Activated CD4-positive, alpha-beta T cell treated with anti-CD3 and anti-CD28 coated beads for 48 hours (primary cell): ENCODE measurements at regions not wholly inside any gene's neighbourhood (a gene's known extent, or its start where the extent isn't known, plus 50 kb on each side); places are given as distances from the start of the nearest gene placed in this dataset.

Source experiments
- DNase-seq: peaks from one replicate; pipeline ENCODE4 v3.0.0-alpha.2; 2020

DNA sequence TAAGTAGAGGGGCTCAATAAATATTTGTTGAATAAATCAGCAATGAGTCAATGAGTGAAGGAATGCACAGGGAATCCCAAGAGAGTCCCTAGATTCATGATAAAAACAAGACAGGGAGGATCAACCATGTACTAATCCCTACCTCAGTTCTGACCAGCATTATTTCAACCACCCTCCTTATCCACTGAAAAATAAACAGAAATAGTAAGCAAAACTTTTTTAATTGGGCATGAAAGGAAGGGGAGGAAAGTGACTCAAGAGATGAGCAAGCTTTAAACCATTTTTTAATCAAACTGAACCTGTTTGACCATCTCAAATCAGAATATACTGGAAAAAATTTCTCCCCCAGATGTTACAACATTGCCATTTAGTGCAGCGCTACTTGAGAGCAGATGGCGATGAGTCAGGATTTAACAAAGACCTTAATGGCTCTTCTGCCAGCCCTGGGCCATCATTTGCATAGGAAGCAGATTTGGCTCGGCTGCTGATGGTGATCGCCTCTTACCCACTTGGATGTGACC lies 194.8 kb upstream of the SLC30A5 start:
- DNase-seq = no peak

DNA sequence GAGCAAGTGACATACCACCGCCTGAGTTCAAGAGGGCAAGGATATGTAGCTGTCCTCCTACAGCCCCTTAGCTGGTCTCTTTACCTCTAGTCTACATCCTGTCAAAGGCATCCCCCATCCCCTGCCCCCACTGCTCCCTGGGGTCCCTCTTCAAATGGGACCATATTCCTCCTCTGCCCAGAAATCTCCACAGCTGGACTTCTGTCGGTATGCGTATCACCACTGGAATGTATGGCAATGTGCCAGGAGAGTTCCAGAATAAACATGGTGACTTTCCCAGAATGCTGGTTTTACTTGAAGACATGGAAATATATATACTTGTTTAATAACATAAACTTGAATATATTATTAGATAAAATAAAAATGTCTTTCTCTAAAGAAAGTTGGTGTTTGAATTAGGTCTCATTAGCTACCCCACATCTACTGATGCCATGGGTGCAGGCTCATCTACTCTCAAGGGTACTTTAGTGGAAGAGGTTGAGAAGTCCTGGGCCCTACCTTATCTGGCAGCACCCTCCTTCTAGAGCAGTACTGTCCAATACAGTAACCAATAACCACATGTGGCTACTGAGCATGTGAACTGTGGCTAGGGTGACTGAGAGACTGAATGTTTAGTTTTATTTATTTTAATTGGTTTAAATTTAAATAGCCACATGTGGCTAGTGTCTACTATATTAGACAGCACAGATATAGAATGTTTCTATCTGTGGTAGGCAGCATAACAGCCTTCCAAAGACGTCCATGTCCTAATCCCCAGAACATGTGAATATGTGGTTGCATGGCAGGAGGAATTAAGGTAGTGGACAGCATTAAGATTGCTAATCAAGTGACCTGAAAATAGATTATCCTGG lies 181.7 kb upstream of the SLC30A5 start:
- no peak for DNase-seq

DNA sequence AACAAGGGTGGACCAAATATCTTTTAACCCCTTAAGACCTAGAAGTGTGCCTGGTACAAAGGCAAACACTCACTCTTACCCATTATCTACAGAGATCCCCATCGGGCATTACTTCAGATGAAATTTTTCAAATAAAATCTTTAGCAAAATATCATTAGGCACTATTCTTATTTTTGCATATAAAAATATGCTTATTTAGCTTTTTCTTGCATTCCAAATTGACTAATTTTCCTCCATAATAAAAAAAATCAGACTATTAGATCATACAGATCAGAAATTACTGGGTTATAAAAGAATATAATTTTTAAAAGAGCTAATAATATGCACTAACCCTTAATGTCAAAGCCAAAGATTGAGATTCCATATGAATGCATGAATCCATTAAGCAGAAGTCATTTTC lies 178.7 kb upstream of the SLC30A5 start:
- no peak for DNase-seq

DNA sequence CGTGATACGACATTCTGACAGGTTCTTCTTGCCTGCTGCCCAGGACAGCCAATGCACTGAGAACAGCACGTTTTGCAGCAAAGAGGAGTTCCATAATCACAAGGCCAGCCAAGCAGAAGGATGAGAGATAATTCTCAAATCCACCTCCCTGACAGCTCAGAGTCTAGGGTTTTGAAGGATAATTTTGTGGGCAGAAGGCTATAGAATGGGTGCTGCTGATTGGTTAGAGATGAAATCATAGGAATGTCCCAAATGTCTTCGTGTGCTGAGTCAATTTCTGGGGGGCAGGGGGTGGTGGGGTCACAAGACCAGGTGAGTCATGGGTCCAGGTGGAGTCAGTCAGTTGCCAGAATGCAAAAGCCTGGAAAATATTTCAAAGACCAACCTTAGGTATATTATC lies 175.5 kb upstream of the SLC30A5 start:
- no peak for DNase-seq

DNA sequence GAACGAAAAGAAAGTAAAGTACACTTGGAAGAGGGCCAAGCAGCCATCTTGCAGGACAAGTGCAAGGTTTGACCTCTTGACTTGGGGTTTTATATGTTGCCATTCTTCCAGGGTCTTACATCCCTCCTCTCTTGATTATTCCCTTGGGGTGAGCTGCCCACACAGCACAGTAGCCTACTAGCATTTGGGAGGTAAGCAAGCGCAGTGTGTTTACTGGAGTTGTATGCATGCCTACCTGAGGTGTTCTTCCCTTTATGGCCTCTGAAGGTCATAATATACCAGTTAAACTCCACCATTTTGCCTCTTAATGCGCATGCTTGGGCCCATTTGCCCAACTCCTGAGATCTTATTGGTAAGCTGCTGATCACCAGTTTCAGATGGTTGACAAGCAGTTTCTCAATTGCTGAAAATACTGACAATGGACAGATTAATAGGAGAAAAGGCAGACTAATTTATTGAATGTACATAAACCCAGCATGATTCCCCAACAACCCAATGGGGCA lies 173.8 kb upstream of the SLC30A5 start:
- DNase-seq = no peak

DNA sequence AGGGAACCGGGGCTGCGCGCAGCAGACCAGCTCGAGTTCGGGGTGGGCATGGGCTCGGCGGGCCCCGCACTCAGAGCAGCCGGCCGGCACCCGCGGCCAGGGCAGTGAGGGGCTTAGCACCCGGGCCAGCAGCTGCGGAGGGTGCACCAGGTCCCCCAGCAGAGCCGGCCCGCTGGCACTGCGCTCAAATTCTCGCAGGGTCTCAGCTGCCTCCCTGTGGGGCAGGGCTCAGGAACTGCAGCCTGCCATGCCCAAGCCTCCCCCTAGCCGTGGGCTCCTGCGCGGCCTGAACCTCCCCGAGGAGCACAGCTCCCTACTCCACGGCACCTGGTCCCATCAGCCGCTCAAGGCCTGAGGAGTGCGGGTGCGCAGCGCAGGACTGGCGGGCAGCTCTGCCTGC lies 172.9 kb upstream of the SLC30A5 start:
- no peak for DNase-seq

DNA sequence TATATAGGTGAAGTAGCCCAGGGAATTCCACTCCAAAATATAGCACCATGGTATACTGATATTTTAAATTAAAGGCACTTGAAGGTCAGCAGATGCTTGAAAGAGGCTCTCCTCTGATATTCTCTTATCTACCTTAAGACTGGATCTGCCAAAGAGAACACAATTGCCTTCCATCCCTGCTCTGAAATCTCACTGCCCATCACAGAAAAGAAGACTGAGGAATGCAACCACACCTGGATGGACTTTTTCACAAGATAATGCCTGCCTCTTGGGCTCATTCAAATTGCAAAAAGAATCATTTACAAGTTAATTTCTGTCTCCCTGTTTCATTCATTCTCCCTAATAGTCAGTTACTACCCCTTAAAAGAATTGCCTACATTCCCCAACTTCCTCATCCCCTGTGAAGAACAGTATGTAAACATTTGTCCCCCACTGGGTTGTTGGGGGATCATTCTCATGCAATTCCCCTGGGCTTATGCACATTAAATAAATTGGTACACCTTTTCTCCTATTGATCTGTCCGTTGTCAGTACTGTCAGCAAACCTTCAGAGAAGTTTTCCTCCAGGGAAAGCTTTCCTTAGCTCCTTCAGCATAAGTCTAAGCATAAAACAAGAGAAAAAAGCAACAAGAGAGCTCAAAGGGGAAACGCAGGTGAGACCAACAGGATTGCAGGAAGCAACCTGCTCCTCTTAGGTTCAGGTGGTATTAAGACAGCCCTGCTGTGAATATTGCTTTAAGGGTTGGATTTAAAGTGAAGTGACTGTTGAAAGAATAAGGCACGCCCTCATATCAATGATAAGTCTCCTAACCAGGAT lies 171.4 kb upstream of the SLC30A5 start:
- no peak for DNase-seq

DNA sequence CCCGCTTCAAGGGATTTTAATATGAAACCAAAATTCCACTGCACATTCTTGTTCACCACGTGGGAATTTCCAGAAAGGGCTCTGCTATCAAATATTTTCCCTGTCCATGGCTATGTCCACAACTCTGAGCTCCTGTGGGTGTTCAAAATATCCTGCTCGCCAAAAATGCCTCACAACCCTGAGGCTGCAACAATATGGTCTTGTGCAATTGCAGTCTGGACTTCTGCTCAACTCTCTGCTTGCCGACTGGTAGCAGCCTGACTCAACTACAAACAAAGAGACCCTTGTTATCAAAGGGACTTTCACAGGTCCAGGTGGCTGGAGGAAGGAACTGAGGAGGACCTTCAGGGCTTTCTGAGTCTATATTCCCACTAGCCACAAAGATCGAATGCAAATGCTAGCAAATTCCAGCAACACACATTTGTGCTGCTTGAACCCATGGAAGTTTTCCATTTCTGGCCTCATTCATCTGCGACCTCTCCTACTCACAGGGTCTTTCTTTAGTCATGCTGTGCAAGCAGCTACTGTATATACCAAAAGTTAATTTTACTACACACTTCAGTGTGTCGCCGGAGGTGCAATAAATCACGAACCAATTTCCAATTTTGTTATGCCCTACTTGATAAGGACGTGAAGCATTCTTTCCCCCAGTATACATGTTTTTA lies 169.2 kb upstream of the SLC30A5 start:
- no peak for DNase-seq

DNA sequence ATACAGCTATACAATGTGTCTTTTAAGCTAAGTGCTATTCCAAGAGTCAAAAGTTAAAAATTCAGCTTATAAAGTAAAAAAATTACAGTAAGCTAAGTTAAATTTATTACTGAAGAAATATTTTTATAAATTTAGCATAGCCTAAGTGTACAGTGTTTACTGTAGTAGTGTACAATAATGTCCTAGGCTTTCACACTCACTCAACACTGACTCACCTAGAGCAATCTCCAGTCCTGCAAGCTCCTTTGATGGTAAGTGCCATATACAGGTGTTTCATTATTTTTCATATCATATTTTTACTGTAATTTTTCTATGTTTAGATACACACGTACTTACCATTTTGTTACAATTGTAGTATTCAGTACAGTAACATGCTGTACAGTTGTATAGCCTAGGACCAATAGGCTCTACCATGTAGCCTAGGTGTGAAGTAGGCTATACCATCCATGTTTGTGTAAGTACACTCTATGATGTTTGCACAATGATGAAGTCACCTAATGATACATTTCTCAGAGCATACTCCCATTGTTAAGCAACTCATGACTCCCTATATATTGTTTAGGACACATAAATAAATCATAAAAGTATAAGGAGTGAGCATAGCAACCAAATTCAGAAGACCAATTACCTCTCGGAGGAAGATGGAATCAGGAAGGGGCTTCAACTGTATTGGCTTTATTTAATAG lies 165.1 kb upstream of the SLC30A5 start:
- no peak for DNase-seq

DNA sequence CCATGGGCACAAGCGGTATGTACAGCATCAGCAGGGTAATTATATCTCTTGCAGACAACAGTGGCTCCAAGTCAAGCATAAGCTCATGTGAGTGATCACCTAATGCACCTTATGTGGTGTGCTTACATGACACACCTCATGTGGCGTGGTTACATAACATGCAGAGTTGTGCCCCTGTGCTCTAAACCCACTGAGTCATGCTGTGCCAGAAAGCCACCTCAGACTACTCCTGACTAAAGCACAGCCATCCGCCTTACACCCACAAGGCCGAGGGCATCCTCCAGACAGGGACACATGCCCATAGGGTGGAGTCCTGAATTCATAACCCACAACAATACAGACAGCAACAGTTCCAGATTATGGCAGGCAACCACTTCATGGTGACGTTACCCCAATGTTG lies 163.7 kb upstream of the SLC30A5 start:
- no peak for DNase-seq

DNA sequence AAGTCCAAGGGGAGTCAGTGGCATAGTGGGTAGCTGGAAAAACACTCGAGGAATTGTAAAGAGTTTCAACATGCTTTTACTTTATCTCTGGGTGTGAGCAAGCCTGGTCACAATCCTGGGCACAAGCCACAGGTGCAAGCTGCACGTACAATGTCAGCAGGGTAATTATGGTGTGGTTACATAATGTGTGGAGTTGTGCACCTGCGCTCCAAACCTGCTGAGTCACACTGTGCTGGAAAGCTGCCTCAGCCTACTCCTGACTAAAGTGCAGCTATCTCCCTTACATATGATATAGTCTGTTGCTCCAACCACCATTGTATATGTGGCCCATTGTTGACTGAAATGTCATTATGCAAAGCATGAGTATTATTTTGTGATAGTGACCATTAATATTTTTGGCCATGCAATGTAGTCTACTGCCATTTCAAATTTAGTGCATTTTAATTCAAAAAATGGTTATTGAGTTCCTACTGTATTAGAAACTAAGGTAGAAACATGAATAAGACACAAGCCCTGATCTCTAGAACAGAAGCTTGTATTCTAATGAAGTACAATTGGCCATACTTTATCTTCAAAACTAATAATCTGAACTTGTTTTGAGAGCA lies 160.9 kb upstream of the SLC30A5 start:
- DNase-seq = peak; percentile 24

DNA sequence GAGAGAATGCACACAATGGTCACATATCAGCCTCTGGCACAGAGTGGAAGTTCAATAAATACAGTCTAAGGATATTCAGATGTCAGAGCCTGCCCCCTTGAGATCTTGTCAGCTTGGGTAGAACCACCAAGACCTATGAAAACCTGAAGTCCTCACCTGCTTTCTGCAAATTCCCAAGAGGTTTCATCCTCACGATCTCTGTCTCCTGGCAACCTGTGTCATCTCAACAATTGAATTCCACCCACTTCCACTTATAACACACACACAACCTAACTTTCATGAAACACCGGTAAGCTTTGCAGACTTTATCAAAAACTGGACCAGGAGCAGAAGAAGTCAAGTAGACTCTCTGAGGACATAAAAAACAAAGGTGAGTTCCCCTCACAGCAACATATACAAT lies 151.6 kb upstream of the SLC30A5 start:
- DNase-seq = no peak

DNA sequence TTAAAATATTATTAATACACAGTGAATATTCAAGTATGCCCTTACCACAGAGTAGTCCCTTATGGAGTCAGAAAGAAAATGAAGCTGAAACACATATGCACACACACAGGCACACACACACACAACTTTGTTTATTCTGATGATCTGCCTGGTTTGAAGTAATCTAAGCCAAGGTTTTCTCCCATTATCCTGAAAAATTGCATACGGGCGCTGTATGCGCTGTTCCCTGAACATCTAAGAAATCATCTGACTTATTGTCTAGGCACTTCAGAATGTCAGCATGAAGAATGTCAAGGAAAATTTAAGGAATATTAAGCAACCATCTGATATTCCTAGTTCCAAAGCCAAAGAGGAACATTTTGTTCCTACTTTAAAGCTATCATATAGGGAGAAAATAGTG lies 147.1 kb upstream of the SLC30A5 start:
- DNase-seq = no peak

DNA sequence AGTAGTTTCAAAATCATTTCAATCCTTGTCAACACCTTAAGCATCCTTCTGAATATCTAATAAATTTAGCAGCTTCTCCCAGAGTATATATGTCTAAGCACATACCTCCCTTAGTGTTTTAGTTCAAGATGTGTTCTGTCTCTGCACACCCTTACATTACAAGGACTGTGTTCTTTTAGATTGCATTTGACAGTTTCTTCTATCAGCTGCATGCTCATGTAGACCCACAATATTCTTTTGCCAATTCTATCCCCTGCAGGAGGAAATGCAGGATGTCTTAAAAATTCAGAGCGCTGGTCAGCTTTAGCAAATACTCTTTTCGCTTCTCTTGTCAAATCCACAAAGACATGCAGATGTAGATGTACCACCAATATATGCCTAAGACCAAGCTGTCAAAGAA lies 145.8 kb upstream of the SLC30A5 start:
- DNase-seq = no peak

DNA sequence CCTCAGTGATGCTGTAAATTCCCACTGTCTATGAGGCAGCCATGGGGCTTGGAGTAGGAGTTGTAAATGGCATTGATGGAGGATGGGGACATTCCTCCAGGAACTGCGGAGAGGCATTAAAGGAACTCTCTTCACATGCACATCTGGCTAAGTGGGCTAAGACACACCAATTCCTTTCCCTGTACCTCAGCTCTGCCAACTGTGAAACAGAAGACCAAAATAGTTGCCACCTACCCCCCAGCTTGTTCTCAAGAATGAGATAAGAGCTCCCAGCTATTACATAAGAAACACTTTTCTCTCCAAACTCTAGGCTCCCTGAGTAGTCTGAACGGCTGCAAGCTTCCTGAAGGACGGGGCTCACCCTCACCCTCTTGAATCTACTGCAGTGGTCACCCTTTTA lies 144.6 kb upstream of the SLC30A5 start:
- no peak for DNase-seq

DNA sequence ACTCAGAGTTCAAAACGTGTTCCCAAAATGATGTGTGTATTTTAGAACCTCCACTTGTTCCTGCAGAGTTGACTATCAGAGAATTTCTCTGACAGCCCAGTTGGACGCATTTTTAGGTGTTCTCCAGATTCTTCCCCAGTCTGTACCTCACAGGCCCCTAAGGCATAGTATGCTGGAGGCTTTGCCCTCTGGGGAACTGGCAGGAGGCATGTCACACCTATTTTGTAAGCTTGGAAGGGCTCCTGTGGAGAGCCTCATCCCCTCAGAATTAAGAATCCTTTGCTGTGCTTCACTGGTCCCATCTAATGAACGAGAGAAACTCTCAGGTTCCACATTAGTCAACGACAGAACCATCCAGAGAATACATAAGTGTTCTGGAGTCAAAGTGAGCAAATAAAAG lies 144.1 kb upstream of the SLC30A5 start:
- no peak for DNase-seq

DNA sequence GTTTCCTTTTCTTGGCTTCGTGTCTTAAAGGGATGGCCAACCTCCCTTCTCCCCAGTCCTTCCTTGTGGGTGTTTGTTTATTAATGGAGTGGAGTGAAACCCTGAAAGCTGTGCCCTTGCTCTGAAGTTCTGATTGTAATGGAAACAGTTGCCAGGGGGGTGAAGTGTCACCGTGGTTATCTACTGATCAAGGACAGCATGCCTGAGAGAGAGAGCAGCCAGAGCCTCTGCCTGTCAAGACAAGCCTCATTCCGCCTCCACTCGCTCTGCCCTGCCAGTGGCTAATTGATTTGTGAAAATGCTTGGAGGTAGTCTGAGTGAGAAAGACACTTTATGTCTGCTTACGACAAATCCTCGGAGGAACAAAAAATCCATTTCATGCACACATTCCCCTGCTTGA lies 143.7 kb upstream of the SLC30A5 start:
- no peak for DNase-seq

DNA sequence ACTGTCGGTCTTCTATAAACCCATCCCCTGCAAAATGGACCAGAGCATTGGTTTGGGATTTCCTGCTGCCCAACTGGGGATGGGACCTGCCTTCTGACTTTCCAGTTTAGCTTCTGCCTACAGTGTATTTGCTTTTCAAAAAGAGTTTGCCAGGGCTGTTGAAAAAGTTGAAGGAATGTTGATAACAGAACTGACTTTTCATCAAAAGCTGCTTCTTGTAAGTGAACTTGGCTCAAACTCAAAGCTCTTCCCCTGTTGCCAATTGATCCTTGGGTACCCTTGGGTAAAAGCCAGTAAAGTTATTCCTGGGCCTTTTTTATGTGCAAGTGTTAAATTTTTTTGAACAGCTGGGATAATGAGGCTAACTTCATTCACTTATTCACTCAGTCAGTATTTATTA lies 142.9 kb upstream of the SLC30A5 start:
- no peak for DNase-seq

DNA sequence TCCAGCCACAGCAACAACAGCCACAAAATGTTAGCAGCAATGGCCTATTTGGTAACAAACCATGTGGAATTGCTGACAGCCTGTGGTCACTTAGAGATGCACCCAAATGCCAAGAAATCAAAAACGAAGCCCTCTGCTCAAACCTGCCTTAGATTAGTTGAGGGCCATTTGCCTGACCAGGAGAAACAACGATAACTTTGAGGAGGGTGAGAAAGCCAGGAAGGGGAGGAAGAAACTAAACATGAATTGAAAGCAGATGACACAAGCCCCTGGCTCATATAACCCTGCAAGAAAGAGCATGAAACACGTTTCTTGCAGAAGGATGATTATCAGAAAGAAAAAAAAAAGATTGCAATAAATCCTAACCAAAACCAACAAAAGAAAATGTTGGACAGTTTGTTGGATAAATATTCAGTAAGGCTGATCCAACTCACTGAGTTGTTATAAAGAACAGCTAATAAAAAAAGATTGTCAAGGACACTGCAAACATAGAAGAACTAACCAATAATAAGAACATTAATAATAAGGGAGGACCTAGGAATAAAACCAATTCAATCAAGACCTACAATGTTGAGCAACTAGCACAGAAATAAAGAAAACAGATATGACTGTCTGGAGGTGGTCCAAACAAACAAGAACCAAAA lies 140.5 kb upstream of the SLC30A5 start:
- DNase-seq = no peak

DNA sequence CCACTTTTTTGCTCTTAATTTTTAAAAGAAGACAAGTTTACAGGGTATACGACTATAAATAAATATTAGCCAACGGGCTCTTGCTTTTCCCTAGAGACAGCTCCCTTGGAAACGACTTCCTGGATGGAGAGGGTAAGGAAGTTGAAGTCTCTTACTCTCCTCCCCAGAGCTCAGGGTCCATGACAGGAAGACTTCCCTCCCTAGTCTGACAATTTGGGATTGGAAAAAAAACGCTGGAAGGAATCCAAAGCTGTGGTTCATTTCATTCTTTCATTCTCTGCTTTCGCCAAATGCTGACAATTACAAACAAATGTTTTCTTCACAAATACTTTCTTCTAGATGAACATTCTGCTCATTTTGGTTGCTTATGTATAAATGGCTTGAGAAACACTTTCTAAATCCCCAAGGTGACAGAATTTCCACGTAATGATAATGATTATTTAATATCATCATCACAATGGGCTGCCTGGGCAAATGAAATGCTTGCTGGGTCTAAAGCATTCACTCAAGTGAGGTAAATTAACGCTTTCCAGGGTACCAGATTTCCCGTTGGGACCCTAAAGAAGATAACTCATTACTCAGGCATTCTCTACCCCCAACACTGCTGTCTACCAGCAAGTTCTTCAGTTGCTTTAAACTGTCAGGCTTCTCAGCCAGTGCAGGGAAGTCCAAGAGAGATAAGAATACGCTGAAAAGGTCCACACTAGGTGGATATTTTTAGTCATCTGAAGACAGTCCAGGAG lies 139.8 kb upstream of the SLC30A5 start:
- no peak for DNase-seq

DNA sequence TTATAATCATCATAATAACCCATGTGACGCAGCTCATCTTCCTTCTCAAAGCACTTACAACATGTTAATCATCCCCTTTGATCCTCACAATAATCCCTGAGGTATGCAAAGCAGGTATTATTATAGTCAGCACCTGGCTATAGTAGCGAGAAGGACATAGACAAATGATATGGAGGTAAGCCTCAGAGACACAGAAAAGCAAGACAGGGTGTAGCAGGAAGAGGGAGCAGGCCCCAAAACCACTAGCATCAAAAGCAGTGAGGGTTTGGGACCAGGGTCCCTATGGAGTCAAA lies 139.2 kb upstream of the SLC30A5 start:
- DNase-seq = no peak
